K562 (cell line): ENCODE measurements at regions not wholly inside any gene's neighbourhood (a gene's known extent, or its start where the extent isn't known, plus 50 kb on each side); places are given as distances from the start of the nearest gene placed in this dataset.

ENCODE experiments used
- ATAC-seq: fragments of 200-7000 bp; cut with Tn5 transposase; 3 replicates; pipeline ENCODE4 v1.9.1; 2020; ENCODE audit warnings: moderate library complexity
- BruUV-seq: library from RNA; stranded (reverse); fragments of 400-500 nt; replicated peaks from 2 replicates; lab custom pipeline; 2021; lab: Mats Ljungman, UMichigan
- CTCF ChIA-PET: fragments of 300-600 bp; formaldehyde crosslinking; extraction: SDS; loops from one replicate; lab custom pipeline; 2021; ENCODE audit warnings: low intra/inter-chr PET ratio; lab: Yijun Ruan, JAX
- POLR2A ChIA-PET: fragments of 300-600, 350-650 bp; sonication (Branson Sonifier 250); formaldehyde crosslinking; extraction: SDS; loops from one replicate; lab custom pipeline; 2021; ENCODE audit warnings: antibody characterized with exemption, inconsistent platforms; lab: Yijun Ruan, JAX
- DNase-seq, 4 experiments: peaks; one replicate each; pipeline versions ENCODE4 v3.0.0 to v3.0.0-alpha.2; 2011 to 2018; ENCODE audit warnings: low spot score in 3 of 4, mixed read lengths in 3 of 4; ENCODE audit errors: extremely low read depth in 1 of 4
- FAIRE-seq: peaks from 2 replicates; lab custom pipeline; 2011; peaks lifted over from hg19 to GRCh38; lab: Jason Lieb, UNC
- H2AFZ ChIP-seq: 2 replicates; pipeline ENCODE4 v1.6.0; 2011; ENCODE audit warnings: low read depth, low read length, control low read depth, inconsistent platforms
- H3K27ac ChIP-seq: fragments of 200-600 bp; 3 replicates; pipeline ENCODE4 v1.8.0; 2011; ENCODE audit warnings: low read depth, mild to moderate bottlenecking, control low read depth, inconsistent platforms, low read length, moderate library complexity, mixed read lengths; ENCODE audit errors: extremely low read depth
- H3K27me3 ChIP-seq, 2 experiments: fragments of 300-600 bp in 1 of 2; 2 replicates in 1 of 2; 3 replicates in 1 of 2; pipeline versions ENCODE4 v1.6.0 to v1.8.0; 2011; ENCODE audit warnings: inconsistent platforms in 2 of 2, low read length in 2 of 2, mild to moderate bottlenecking in 1 of 2, mixed read lengths in 1 of 2, moderate library complexity in 1 of 2; ENCODE audit not compliant: control insufficient read depth in 2 of 2, insufficient read depth in 2 of 2
- H3K36me3 ChIP-seq: fragments of 300-600 bp; 3 replicates; pipeline ENCODE4 v1.8.0; 2011; ENCODE audit warnings: mild to moderate bottlenecking, low read length, inconsistent platforms; ENCODE audit not compliant: control insufficient read depth, insufficient read depth
- H3K4me1 ChIP-seq, 2 experiments: fragments of 200-600 bp in 1 of 2; replicated peaks in 1 of 2; 2 replicates in 1 of 2; 3 replicates in 1 of 2; pipeline versions ENCODE4 v1.5.1 to v1.8.0; 2011; ENCODE audit warnings: inconsistent platforms in 2 of 2, low read length in 2 of 2, mild to moderate bottlenecking in 1 of 2, mixed read lengths in 1 of 2, moderate library complexity in 1 of 2; ENCODE audit not compliant: control insufficient read depth in 2 of 2, insufficient read depth in 2 of 2
- H3K4me2 ChIP-seq: 2 replicates; pipeline ENCODE4 v1.6.1; 2011; ENCODE audit warnings: low read length, control low read depth, inconsistent platforms, mixed read lengths; ENCODE audit not compliant: insufficient read depth
- H3K4me3 ChIP-seq: fragments of 200-600 bp; sonication (generic), shearing (Covaris generic); 2 replicates; pipeline ENCODE4 v1.5.1; 2016; ENCODE audit warnings: control low read depth, inconsistent platforms
- H3K79me2 ChIP-seq: fragments of 200-600 bp; 3 replicates; pipeline ENCODE4 v1.8.0; 2011; ENCODE audit warnings: low read length, inconsistent platforms; ENCODE audit not compliant: control insufficient read depth, insufficient read depth
- H3K9ac ChIP-seq, 2 experiments: 2 replicates each; pipeline versions ENCODE4 v1.6.0 to v1.6.1; 2011; ENCODE audit warnings: low read depth in 2 of 2, low read length in 2 of 2, control low read depth in 1 of 2, inconsistent platforms in 1 of 2, mild to moderate bottlenecking in 1 of 2, mixed read lengths in 1 of 2; ENCODE audit not compliant: insufficient read depth in 1 of 2
- H3K9me1 ChIP-seq: one replicate; pipeline ENCODE4 v1.6.0; 2011; ENCODE audit warnings: inconsistent platforms, mild to moderate bottlenecking, low read length, moderate library complexity; ENCODE audit not compliant: control insufficient read depth, insufficient read depth
- H3K9me3 ChIP-seq: replicated peaks from 2 replicates; pipeline ENCODE4 v1.5.1; 2011; ENCODE audit warnings: low read depth, low read length, inconsistent platforms; ENCODE audit not compliant: control insufficient read depth, insufficient read depth
- H4K20me1 ChIP-seq: replicated peaks from 2 replicates; pipeline ENCODE4 v1.6.1; 2011; ENCODE audit warnings: low read length, inconsistent platforms, mixed read lengths; ENCODE audit not compliant: control insufficient read depth, insufficient read depth
- EHMT2 ChIP-seq: fragments of 450-650 bp; IDR thresholded peaks from 2 replicates; pipeline ENCODE4 v1.6.1; 2018; ENCODE audit warnings: antibody characterized with exemption
- WGBS: fragments of 100-300 bp; shearing (Covaris generic); methylation state at CpG from one replicate; pipeline ENCODE4 v1.1.6; 2016; ENCODE audit warnings: low coverage, mixed read lengths; ENCODE audit not compliant: insufficient coverage; ENCODE audit errors: missing lambda C conversion rate; 5-methylcytosine and 5-hydroxymethylcytosine counted together
- in situ Hi-C: fragments of 300-500 bp; cut with MboI; formaldehyde crosslinking; loops from 4 replicates; pipeline ENCODE4 v1.15.0; 2018; ENCODE audit warnings: inconsistent platforms, mixed read lengths
- intact Hi-C: fragments of 100-400 bp; cut with micrococcal nuclease; formaldehyde crosslinking; loops from 2 replicates; pipeline ENCODE4 v1.14.2; 2022
- TF ChIP-seq, protein P1 (sequence below), 2 experiments: fragments of 450-650 bp; formaldehyde crosslinking in 1 of 2; IDR thresholded peaks; 2 replicates each; pipeline versions ENCODE4 v1.4.0 to v1.6.1; 2014 to 2020; ENCODE audit warnings: mild to moderate bottlenecking in 2 of 2, borderline replicate concordance in 1 of 2, low read depth in 1 of 2
- TF ChIP-seq, protein P2 (sequence below): fragments of 450-650 bp; IDR thresholded peaks from 2 replicates; pipeline ENCODE4 v1.6.1; 2016; ENCODE audit warnings: low read depth

- in situ Hi-C loops, result no loop called here
- 0% methylated on average over 2 of the region's 2 CpGs for WGBS
Measured at GRCh38 chr16:20136446-20136968, 62.8 kb upstream of the GPR139 start.

More at GRCh38 chr16:20136446-20136968, 62.8 kb upstream of the GPR139 start:
- Histone ChIP-seq H3K9me3 (no peaks in the 10 kb centered on the region), H3K79me2 (no peaks in the 10 kb centered on the region), H2AFZ (no peak overlapping the region), H3K4me2 (no peak overlapping the region), H3K9ac (no peak overlapping the region), H3K36me3 (no peaks in the 10 kb centered on the region), H3K4me3 (no peak overlapping the region), H4K20me1 (no peaks in the 10 kb centered on the region), H3K9me1 (no peaks in the 10 kb centered on the region), H3K27me3 (no peaks in the 10 kb centered on the region), H3K4me1 (no peaks in the 10 kb centered on the region), H3K27ac (no peak overlapping the region)
- ChIA-PET POLR2A (no interaction called here), CTCF (no interaction called here)
- intact Hi-C loops, result no loop called here
- BruUV-seq, result no TSS peak
- ATAC-seq (no peak), DNase-seq (no peak), FAIRE-seq (no peak)
- no peak for TF ChIP-seq EHMT2
- TF ChIP-seq, protein P1, sequence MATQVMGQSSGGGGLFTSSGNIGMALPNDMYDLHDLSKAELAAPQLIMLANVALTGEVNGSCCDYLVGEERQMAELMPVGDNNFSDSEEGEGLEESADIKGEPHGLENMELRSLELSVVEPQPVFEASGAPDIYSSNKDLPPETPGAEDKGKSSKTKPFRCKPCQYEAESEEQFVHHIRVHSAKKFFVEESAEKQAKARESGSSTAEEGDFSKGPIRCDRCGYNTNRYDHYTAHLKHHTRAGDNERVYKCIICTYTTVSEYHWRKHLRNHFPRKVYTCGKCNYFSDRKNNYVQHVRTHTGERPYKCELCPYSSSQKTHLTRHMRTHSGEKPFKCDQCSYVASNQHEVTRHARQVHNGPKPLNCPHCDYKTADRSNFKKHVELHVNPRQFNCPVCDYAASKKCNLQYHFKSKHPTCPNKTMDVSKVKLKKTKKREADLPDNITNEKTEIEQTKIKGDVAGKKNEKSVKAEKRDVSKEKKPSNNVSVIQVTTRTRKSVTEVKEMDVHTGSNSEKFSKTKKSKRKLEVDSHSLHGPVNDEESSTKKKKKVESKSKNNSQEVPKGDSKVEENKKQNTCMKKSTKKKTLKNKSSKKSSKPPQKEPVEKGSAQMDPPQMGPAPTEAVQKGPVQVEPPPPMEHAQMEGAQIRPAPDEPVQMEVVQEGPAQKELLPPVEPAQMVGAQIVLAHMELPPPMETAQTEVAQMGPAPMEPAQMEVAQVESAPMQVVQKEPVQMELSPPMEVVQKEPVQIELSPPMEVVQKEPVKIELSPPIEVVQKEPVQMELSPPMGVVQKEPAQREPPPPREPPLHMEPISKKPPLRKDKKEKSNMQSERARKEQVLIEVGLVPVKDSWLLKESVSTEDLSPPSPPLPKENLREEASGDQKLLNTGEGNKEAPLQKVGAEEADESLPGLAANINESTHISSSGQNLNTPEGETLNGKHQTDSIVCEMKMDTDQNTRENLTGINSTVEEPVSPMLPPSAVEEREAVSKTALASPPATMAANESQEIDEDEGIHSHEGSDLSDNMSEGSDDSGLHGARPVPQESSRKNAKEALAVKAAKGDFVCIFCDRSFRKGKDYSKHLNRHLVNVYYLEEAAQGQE (IDR thresholded peaks at IDR 0.05; ENCODE audit: borderline replicate concordance), result no peak
- TF ChIP-seq, protein P1 (CRISPR knock-in tag; IDR thresholded peaks at IDR 0.05; ENCODE audit: low read depth), result no peak
- TF ChIP-seq, protein P2, sequence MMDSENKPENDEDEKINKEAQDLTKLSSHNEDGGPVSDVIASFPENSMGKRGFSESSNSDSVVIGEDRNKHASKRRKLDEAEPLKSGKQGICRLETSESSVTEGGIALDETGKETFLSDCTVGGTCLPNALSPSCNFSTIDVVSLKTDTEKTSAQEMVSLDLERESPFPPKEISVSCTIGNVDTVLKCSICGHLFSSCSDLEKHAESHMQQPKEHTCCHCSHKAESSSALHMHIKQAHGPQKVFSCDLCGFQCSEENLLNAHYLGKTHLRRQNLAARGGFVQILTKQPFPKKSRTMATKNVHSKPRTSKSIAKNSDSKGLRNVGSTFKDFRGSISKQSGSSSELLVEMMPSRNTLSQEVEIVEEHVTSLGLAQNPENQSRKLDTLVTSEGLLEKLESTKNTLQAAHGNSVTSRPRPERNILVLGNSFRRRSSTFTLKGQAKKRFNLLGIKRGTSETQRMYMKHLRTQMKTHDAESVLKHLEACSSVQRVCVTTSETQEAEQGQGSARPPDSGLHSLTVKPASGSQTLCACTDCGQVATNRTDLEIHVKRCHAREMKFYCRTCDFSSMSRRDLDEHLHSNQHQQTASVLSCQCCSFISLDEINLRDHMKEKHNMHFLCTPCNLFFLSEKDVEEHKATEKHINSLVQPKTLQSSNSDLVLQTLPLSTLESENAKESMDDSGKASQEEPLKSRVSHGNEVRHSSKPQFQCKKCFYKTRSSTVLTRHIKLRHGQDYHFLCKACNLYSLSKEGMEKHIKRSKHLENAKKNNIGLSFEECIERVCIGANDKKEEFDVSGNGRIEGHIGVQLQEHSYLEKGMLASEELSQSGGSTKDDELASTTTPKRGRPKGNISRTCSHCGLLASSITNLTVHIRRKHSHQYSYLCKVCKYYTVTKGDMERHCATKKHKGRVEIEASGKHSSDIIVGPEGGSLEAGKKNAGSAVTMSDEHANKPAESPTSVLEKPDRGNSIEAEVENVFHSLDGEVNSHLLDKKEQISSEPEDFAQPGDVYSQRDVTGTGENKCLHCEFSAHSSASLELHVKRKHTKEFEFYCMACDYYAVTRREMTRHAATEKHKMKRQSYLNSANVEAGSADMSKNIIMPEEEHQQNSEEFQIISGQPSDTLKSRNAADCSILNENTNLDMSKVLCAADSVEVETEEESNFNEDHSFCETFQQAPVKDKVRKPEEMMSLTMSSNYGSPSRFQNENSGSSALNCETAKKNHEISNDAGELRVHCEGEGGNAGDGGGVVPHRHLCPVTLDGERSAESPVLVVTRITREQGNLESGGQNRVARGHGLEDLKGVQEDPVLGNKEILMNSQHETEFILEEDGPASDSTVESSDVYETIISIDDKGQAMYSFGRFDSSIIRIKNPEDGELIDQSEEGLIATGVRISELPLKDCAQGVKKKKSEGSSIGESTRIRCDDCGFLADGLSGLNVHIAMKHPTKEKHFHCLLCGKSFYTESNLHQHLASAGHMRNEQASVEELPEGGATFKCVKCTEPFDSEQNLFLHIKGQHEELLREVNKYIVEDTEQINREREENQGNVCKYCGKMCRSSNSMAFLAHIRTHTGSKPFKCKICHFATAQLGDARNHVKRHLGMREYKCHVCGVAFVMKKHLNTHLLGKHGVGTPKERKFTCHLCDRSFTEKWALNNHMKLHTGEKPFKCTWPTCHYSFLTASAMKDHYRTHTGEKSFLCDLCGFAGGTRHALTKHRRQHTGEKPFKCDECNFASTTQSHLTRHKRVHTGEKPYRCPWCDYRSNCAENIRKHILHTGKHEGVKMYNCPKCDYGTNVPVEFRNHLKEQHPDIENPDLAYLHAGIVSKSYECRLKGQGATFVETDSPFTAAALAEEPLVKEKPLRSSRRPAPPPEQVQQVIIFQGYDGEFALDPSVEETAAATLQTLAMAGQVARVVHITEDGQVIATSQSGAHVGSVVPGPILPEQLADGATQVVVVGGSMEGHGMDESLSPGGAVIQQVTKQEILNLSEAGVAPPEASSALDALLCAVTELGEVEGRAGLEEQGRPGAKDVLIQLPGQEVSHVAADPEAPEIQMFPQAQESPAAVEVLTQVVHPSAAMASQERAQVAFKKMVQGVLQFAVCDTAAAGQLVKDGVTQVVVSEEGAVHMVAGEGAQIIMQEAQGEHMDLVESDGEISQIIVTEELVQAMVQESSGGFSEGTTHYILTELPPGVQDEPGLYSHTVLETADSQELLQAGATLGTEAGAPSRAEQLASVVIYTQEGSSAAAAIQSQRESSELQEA, result no peak
